A673 (cell line): ENCODE measurements at regions not wholly inside any gene's neighbourhood (a gene's known extent, or its start where the extent isn't known, plus 50 kb on each side); places are given as distances from the start of the nearest gene placed in this dataset.

ENCODE experiments used
- EZH2 ChIP-seq: fragments of 200-600 bp; sonication (generic); IDR thresholded peaks from 2 replicates; pipeline ENCODE4 v1.6.1; 2017; ENCODE audit warnings: borderline replicate concordance, low read depth, mild to moderate bottlenecking, mixed read lengths, antibody characterized with exemption, low read length; ENCODE audit not compliant: poor library complexity, severe bottlenecking
- TF ChIP-seq, protein P1 (sequence below): fragments of 300-800, 200-600 bp; sonication (generic); conservative IDR thresholded peaks from 2 replicates; pipeline ENCODE4 v1.5.1; 2017; ENCODE audit warnings: low read depth, mild to moderate bottlenecking, antibody characterized with exemption, low read length, moderate library complexity, mixed read lengths

DNA sequence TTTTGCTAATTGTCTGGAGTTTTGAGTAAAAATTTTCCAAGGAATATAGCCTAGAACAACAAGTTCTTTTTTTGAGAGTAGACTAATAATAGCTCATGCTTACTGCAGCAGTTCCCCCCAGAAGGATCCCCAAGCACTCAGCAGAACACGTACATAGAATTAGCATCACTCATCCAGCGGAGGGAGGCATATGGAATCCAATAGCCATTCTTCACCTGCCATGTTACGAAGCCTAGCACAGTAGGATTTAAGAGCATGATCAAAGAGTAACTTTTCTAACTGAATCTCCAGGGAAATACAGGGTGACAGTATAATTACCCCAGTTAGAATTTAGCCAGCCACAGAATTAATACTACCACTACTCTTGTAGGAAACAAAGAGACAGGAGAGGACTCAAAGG, 511.7 kb upstream of the NOX3 start:
- TF ChIP-seq, protein P1, sequence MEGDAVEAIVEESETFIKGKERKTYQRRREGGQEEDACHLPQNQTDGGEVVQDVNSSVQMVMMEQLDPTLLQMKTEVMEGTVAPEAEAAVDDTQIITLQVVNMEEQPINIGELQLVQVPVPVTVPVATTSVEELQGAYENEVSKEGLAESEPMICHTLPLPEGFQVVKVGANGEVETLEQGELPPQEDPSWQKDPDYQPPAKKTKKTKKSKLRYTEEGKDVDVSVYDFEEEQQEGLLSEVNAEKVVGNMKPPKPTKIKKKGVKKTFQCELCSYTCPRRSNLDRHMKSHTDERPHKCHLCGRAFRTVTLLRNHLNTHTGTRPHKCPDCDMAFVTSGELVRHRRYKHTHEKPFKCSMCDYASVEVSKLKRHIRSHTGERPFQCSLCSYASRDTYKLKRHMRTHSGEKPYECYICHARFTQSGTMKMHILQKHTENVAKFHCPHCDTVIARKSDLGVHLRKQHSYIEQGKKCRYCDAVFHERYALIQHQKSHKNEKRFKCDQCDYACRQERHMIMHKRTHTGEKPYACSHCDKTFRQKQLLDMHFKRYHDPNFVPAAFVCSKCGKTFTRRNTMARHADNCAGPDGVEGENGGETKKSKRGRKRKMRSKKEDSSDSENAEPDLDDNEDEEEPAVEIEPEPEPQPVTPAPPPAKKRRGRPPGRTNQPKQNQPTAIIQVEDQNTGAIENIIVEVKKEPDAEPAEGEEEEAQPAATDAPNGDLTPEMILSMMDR: no peak
- no peak for TF ChIP-seq EZH2
